Fibroblast of mammary gland (primary cell): ENCODE measurements at regions not wholly inside any gene's neighbourhood (a gene's known extent, or its start where the extent isn't known, plus 50 kb on each side); places are given as distances from the start of the nearest gene placed in this dataset.

Source experiments
- DNase-seq: peaks from one replicate; pipeline ENCODE4 v3.0.0-alpha.2; 2010; ENCODE audit warnings: low read depth
- H3K4me3 ChIP-seq: 2 replicates; pipeline ENCODE4 v1.5.1; 2011; ENCODE audit warnings: low read depth, mild to moderate bottlenecking, low read length, moderate library complexity; ENCODE audit not compliant: control insufficient read depth
- CTCF ChIP-seq: conservative IDR thresholded peaks from 2 replicates; pipeline ENCODE4 v1.5.1; 2011; ENCODE audit warnings: low read depth, low read length, inconsistent platforms; ENCODE audit not compliant: control insufficient read depth, insufficient read depth

- DNase-seq = no peak
- no peak overlapping the region for H3K4me3 ChIP-seq
- no peak for TF ChIP-seq CTCF
Observed at GRCh38 chr7:22550514-22551030, 50.6 kb upstream of the STEAP1B start.

GRCh38 chr7:22549667-22550513, 49.9 kb upstream of the STEAP1B start:
- peak; percentile 42 for TF ChIP-seq CTCF
- DNase-seq = no peak
- H3K4me3 ChIP-seq = peak overlapping the region; percentile 46
